ENCODE measurements at regions not wholly inside any gene's neighbourhood (a gene's known extent, or its start where the extent isn't known, plus 50 kb on each side); places are given as distances from the start of the nearest gene placed in this dataset.
"Not testable (repeated sequence)": the region's sequence is repeated elsewhere in the genome, so short reads cannot be mapped to it uniquely, and the experiment has no call there.

- ATAC-seq (no peak), DNase-seq (no peak)
- intact Hi-C loops (cut with DNase I): no loop called here
- Histone ChIP-seq H3K27ac (ENCODE audit: low read length) (no peak overlapping the region), H3K4me1 (ENCODE audit: control insufficient read depth, insufficient read depth, low read length) (no peaks in the 10 kb centered on the region), H3K4me3 (ENCODE audit: low read length) (no peak overlapping the region), H3K9me3 (ENCODE audit: control insufficient read depth, low read length) (no peaks in the 10 kb centered on the region), H3K27me3 (ENCODE audit: control insufficient read depth, insufficient read depth) (no peaks in the 10 kb centered on the region)
- 53% methylated on average over 2 of the region's 2 CpGs for WGBS
These were observed 1201.7 kb upstream of the SLC39A10 start for GRCh38 chr2:194455358-194455757.

DNA sequence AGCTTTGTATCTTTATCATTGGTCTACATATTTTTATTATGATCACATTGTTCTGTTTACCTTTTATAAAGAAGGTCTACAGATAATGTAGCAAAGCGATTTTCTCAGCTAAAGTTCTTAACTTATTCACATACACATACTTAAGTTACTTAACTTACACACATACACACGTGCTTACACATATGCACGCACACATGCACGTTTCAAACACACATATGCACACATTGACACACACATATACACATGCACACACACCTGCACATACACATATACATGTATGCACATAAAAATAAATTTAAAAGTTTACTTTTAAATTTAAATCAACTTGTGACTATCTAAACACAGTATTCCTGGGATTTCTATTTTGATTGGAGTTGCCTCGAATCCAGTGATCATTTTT is 1204.5 kb upstream of the SLC39A10 start:
- Histone ChIP-seq H3K4me1 (ENCODE audit: control insufficient read depth, insufficient read depth, low read length) (no peaks in the 10 kb centered on the region), H3K27me3 (ENCODE audit: control insufficient read depth, insufficient read depth) (no peaks in the 10 kb centered on the region), H3K4me3 (ENCODE audit: low read length) (no peak overlapping the region), H3K27ac (ENCODE audit: low read length) (no peak overlapping the region), H3K9me3 (ENCODE audit: control insufficient read depth, low read length) (no peaks in the 10 kb centered on the region)
- ATAC-seq (no peak), DNase-seq (no peak)
- WGBS: 62% methylated on average over 5 of the region's 5 CpGs
- intact Hi-C loops (cut with DNase I): no loop called here

DNA sequence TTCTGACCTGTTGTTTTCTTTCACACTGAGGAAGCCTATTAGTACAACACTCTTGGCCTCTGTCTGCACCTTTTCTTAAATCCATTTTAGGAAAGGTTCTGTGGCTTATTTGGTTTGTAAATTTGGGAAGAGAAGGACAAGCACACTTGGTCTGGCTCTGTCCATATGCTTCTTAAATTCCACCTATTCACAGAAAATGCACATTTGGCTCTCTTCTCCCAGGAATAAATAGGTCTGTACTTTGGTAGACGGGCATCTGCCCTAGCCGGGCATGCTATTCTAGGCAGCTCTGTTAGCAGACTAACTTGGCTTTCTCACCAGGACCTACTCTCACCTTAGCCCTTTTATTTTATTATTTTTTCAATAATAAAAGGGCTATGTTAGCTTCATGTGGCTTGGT is 1211.8 kb upstream of the SLC39A10 start:
- intact Hi-C loops (cut with DNase I): no loop called here
- 77% methylated on average over 2 of the region's 2 CpGs for WGBS
- DNase-seq (no peak), ATAC-seq (no peak)
- H3K27ac ChIP-seq (ENCODE audit: low read length): no peak overlapping the region
- no peaks in the 10 kb centered on the region for H3K27me3 ChIP-seq (ENCODE audit: control insufficient read depth, insufficient read depth)
- H3K4me3 ChIP-seq (ENCODE audit: low read length): no peak overlapping the region
- H3K9me3 ChIP-seq (ENCODE audit: control insufficient read depth, low read length): no peaks in the 10 kb centered on the region
- H3K4me1 ChIP-seq (ENCODE audit: control insufficient read depth, insufficient read depth, low read length): no peaks in the 10 kb centered on the region

- Histone ChIP-seq H3K9me3 (ENCODE audit: control insufficient read depth, low read length) (no peaks in the 10 kb centered on the region), H3K4me1 (ENCODE audit: control insufficient read depth, insufficient read depth, low read length) (no peaks in the 10 kb centered on the region), H3K27me3 (ENCODE audit: control insufficient read depth, insufficient read depth) (no peaks in the 10 kb centered on the region), H3K4me3 (ENCODE audit: low read length) (no peak overlapping the region), H3K27ac (ENCODE audit: low read length) (no peak overlapping the region)
- DNase-seq (no peak), ATAC-seq (no peak)
- intact Hi-C loops (cut with DNase I): no loop called here
- 38% methylated on average over 1 of the region's 1 CpG for WGBS
These were observed 1213.1 kb upstream of the SLC39A10 start for GRCh38 chr2:194443926-194444325.

GRCh38 chr2:194424683-194425209 is 1232.3 kb upstream of the SLC39A10 start:
- no peak for ATAC-seq

DNA sequence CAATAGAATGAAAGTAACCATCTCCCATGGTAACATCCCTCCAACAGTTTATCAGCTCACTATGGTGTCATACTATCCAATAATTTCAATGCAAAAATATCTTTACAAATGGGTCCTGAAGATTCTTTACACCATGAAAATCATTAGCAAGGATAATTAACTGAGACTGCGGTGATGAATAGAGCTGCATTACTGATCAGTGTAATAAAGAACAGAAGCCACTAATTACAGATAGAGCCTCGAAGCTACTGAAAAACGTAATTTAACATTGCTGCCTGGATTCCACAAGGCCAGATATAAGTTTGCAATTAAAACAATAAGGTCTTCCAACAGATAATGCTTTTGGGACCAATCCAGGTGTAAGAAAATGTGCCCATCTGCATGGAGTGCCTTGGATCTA is 1245.8 kb upstream of the SLC39A10 start:
- ATAC-seq (no peak), DNase-seq (no peak)
- Histone ChIP-seq H3K27ac (ENCODE audit: low read length) (no peak overlapping the region), H3K4me1 (ENCODE audit: control insufficient read depth, insufficient read depth, low read length) (no peaks in the 10 kb centered on the region), H3K4me3 (ENCODE audit: low read length) (no peak overlapping the region), H3K27me3 (ENCODE audit: control insufficient read depth, insufficient read depth) (no peaks in the 10 kb centered on the region), H3K9me3 (ENCODE audit: control insufficient read depth, low read length) (no peaks in the 10 kb centered on the region)
- intact Hi-C loops (cut with DNase I): no loop called here
- 69% methylated on average over 3 of the region's 3 CpGs for WGBS

More at GRCh38 chr2:194424683-194425209, 1232.3 kb upstream of the SLC39A10 start:
- no peaks in the 10 kb centered on the region for H3K4me1 ChIP-seq (ENCODE audit: control insufficient read depth, insufficient read depth, low read length)
- H3K4me3 ChIP-seq (ENCODE audit: low read length): no peak overlapping the region
- intact Hi-C loops (cut with DNase I): no loop called here
- 58% methylated on average over 3 of the region's 3 CpGs for WGBS
- no peaks in the 10 kb centered on the region for H3K9me3 ChIP-seq (ENCODE audit: control insufficient read depth, low read length)
- H3K27ac ChIP-seq (ENCODE audit: low read length): no peak overlapping the region
- no peak for DNase-seq
- H3K27me3 ChIP-seq (ENCODE audit: control insufficient read depth, insufficient read depth): no peaks in the 10 kb centered on the region

DNA sequence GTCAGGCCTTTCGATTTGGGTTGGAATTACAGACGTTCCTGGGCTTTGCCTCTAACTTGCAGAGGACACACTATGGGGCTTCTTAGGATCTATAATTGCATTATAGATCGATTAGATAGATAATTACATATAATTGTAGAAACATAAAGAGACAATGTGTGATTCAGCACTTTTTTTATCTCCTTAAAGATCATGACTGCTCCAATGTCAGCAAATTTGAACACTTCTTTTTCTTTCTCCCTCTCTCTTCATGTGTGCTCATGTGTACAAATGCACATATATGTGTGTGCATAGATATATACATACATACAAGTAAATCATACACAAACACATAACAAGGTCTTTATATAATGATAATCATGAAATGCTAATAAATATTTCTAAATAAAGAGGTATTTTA is 1261.2 kb upstream of the SLC39A10 start:
- H3K9me3 ChIP-seq (ENCODE audit: control insufficient read depth, low read length): no peaks in the 10 kb centered on the region
- H3K27me3 ChIP-seq (ENCODE audit: control insufficient read depth, insufficient read depth): no peaks in the 10 kb centered on the region
- DNase-seq (no peak), ATAC-seq (no peak)
- WGBS: 67% methylated on average over 3 of the region's 3 CpGs
- H3K4me3 ChIP-seq (ENCODE audit: low read length): no peak overlapping the region
- intact Hi-C loops (cut with DNase I): no loop called here
- H3K4me1 ChIP-seq (ENCODE audit: control insufficient read depth, insufficient read depth, low read length): no peaks in the 10 kb centered on the region
- H3K27ac ChIP-seq (ENCODE audit: low read length): no peak overlapping the region

DNA sequence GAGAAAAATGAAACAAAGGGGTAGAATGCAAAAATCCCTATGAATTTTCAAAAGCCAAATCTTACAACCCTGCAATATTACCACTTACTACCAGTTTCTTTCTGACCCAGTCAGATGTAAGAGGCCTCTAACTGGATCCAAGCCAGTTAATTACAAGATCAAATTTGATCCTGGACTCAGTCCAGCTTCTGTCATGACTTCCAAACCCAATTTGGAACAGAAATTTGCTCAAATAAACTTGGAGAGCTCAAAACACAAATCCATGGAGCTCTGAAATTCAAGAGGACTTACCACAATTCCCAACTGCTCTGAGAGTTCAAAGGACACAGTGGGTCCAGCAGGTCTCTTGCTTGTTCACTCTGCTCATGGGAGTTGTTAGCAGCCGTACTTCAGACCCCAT is 1271.7 kb upstream of the SLC39A10 start:
- no peak for DNase-seq
- 62% methylated on average over 1 of the region's 1 CpG for WGBS
- no peak for ATAC-seq

DNA sequence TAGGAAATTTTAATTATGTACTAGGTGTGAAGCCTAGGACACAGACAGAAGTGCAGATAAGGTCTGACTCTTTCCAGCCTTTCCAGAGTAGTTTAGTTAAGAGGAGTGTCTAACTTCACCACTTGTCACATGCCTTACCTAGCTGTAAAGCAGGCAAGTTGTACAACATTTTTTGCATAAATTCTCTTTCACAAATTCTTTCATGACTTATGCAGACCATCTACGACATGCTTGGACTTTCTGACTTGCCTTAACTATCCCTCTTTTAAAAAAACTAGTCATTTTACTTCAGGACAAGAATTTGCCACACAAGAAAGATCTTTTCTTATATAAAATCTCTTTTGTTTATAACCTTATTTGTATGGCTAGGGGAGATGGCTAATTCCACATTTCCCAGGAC is 1273.6 kb upstream of the SLC39A10 start:
- 23% methylated on average over 1 of the region's 1 CpG for WGBS
- DNase-seq (no peak), ATAC-seq (no peak)
- intact Hi-C loops (cut with DNase I): no loop called here
- no peak overlapping the region for H3K27ac ChIP-seq (ENCODE audit: low read length)
- H3K27me3 ChIP-seq (ENCODE audit: control insufficient read depth, insufficient read depth): no peaks in the 10 kb centered on the region
- no peaks in the 10 kb centered on the region for H3K9me3 ChIP-seq (ENCODE audit: control insufficient read depth, low read length)
- H3K4me3 ChIP-seq (ENCODE audit: low read length): no peak overlapping the region
- H3K4me1 ChIP-seq (ENCODE audit: control insufficient read depth, insufficient read depth, low read length): no peaks in the 10 kb centered on the region

More for the DNA sequence above, 1271.7 kb upstream of the SLC39A10 start:
- no peak overlapping the region for H3K4me3 ChIP-seq (ENCODE audit: low read length)
- no peaks in the 10 kb centered on the region for H3K27me3 ChIP-seq (ENCODE audit: control insufficient read depth, insufficient read depth)
- intact Hi-C loops (cut with DNase I): no loop called here
- H3K4me1 ChIP-seq (ENCODE audit: control insufficient read depth, insufficient read depth, low read length): no peaks in the 10 kb centered on the region
- no peak overlapping the region for H3K27ac ChIP-seq (ENCODE audit: low read length)
- H3K9me3 ChIP-seq (ENCODE audit: control insufficient read depth, low read length): no peaks in the 10 kb centered on the region

DNA sequence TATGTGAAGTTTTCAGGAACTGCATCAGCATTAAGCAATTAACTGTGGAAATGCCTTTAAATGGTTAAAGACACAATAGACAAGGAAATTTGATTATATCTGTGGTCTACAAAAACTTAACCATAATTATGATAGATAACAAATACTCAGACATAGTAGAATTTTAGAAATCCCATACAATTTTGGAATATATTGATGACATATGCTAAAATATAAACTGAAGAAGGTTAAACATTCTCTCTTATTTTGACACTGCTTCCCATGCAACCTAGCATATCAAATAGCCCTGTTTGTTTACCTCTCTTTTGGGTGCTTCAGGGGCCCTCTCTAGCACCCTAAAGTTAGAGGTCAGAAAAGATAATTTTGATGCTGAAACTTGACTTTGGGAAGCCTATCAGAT is 1274.8 kb upstream of the SLC39A10 start:
- DNase-seq (no peak), ATAC-seq (no peak)
- Histone ChIP-seq H3K4me1 (ENCODE audit: control insufficient read depth, insufficient read depth, low read length) (no peaks in the 10 kb centered on the region), H3K27ac (ENCODE audit: low read length) (no peak overlapping the region), H3K9me3 (ENCODE audit: control insufficient read depth, low read length) (no peaks in the 10 kb centered on the region), H3K27me3 (ENCODE audit: control insufficient read depth, insufficient read depth) (no peaks in the 10 kb centered on the region), H3K4me3 (ENCODE audit: low read length) (no peak overlapping the region)
- intact Hi-C loops (cut with DNase I): no loop called here

DNA sequence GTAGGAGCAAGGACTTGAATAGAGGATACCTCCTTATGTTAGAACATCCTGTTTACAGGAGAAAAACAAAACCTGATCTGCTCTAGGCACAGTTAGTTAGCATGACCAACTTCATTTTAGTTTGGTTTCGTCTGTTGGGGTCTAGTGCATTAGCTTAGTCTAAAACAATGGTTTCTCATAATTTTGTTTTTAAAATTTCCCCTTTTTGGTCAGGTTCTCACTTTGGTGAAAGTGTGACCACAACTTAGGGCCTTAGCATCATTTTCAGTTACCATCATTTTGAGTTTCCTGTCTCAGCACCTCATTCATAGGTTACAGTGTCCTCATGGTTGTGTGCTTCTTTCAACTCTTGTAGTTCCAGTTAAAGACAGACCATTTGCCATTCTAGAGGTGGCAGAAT is 1277.0 kb upstream of the SLC39A10 start:
- DNase-seq: no peak
- intact Hi-C loops (cut with DNase I): no loop called here
- Histone ChIP-seq H3K4me3 (ENCODE audit: low read length) (no peak overlapping the region), H3K27ac (ENCODE audit: low read length) (no peak overlapping the region), H3K4me1 (ENCODE audit: control insufficient read depth, insufficient read depth, low read length) (no peaks in the 10 kb centered on the region), H3K27me3 (ENCODE audit: control insufficient read depth, insufficient read depth) (no peaks in the 10 kb centered on the region), H3K9me3 (ENCODE audit: control insufficient read depth, low read length) (no peaks in the 10 kb centered on the region)
- no peak for ATAC-seq
- WGBS: 56% methylated on average over 1 of the region's 1 CpG

- H3K27ac ChIP-seq (ENCODE audit: low read length); H3K9me3 ChIP-seq (ENCODE audit: control insufficient read depth, low read length); H3K27me3 ChIP-seq (ENCODE audit: control insufficient read depth, insufficient read depth); H3K4me3 ChIP-seq (ENCODE audit: low read length); DNase-seq; H3K4me1 ChIP-seq (ENCODE audit: control insufficient read depth, insufficient read depth, low read length); intact Hi-C loops (cut with DNase I); ATAC-seq: not testable (repeated sequence)
- 59% methylated on average over 3 of the region's 3 CpGs for WGBS
These were observed 1289.6 kb upstream of the SLC39A10 start for GRCh38 chr2:194367390-194367789.
